ENCODE measurements at regions not wholly inside any gene's neighbourhood (a gene's known extent, or its start where the extent isn't known, plus 50 kb on each side); places are given as distances from the start of the nearest gene placed in this dataset.

DNA sequence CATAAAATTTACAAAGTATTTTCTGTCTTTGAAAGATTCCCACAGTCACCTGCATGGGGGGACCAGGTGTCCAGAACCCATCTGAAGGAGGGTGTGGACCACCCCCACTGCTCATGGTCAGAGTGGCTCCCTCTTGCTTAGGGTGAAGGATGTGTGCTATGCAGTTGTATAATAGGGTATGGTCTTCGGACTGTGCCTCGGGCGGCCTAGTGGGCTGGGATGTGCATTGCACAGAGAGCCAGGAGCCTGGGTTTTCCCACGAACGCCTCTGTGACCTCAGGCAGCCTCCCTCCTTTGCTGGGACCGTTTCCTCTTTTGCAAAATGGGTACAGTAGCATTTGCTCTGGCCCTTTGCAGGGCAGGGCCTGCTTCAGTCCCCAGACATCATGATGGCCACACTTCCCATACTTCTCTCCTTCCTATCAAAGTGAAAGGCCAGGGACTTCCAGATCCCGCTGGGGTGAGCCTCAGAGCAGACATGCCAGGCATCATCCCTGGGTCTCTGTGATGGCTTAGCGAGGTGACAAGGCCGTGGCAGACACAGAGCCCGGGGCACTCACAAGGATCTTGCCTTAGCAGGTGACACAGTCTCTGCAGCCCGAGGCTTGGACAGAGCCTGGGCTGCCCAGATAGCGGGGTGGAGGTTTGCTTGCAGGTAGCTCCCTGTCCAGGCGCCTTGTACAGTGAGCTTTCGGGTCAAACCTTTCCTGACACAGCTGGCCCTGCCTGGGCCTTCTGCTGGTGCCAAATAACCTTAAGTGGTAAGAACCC lies 59.4 kb upstream of the ZNF536 start:
- TF ChIP-seq, protein P1, sequence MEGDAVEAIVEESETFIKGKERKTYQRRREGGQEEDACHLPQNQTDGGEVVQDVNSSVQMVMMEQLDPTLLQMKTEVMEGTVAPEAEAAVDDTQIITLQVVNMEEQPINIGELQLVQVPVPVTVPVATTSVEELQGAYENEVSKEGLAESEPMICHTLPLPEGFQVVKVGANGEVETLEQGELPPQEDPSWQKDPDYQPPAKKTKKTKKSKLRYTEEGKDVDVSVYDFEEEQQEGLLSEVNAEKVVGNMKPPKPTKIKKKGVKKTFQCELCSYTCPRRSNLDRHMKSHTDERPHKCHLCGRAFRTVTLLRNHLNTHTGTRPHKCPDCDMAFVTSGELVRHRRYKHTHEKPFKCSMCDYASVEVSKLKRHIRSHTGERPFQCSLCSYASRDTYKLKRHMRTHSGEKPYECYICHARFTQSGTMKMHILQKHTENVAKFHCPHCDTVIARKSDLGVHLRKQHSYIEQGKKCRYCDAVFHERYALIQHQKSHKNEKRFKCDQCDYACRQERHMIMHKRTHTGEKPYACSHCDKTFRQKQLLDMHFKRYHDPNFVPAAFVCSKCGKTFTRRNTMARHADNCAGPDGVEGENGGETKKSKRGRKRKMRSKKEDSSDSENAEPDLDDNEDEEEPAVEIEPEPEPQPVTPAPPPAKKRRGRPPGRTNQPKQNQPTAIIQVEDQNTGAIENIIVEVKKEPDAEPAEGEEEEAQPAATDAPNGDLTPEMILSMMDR (IDR thresholded peaks at IDR 0.05; ENCODE audit: insufficient read depth, missing control alignments), result no peak
- no peak for DNase-seq (ENCODE audit: insufficient read length, low spot score)
- FAIRE-seq, result no peak

DNA sequence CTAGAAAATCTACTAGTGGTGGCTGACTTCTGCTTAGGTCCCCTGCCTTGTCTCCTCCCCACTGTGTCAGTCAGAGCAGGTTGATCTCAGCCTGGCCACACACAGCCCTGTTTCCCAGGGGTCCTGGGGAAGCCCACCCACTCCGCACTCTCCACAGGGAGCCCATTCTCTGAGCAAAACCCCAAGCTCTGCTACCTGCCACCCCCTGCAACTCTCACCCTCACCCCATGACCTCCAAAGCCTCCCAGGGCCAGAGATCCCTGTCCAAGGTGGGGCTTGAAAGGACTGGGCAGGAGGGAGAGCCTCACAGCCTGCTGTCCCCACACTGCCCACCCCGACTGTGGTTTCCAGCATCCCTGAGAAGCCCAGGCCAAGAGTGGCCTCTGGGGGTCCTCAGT lies 58.8 kb upstream of the ZNF536 start:
- TF ChIP-seq, protein P1 (IDR thresholded peaks at IDR 0.05; ENCODE audit: insufficient read depth, missing control alignments), result no peak
- FAIRE-seq (no peak), DNase-seq (ENCODE audit: insufficient read length, low spot score) (no peak)

DNA sequence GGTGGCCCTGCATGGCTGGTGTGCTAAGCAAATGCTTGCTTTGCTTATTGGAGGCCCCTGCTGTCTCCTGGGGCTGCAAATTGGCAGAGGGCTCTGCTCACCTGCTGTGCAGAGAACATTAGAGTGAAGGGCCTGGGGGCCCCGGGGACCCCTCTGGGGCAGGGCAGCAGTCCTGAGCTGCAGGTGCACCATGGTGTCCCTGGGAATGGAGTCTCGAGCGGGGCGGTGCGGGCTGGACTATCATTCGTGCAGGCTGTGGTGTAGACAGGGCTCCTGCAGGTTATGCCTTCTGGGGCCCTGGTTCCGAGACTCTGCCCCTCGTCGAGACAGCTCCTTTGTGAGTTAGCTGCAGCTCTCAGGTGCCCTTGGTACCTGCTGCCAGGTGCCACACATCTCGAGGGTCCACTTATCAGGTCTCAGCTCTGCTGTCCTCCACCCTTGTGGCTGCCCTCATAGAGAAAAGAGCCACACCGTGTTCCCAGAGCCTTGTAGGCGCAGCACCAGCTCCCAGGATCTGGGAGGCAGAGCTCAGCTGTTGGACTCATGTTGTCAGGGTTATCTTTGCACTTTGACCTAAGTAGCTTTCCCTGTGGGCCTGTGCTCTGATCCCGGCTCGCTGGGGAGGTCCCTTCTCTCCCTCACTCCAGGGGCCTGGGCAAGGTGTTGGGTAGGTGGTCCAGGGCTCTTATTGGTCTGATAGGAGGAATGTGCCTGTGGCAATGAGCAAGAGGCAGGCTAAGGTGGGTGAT lies 58.0 kb upstream of the ZNF536 start:
- TF ChIP-seq, protein P1 (IDR thresholded peaks at IDR 0.05; ENCODE audit: insufficient read depth, missing control alignments), result no peak
- FAIRE-seq, result no peak
- no peak for DNase-seq (ENCODE audit: insufficient read length, low spot score)

DNA sequence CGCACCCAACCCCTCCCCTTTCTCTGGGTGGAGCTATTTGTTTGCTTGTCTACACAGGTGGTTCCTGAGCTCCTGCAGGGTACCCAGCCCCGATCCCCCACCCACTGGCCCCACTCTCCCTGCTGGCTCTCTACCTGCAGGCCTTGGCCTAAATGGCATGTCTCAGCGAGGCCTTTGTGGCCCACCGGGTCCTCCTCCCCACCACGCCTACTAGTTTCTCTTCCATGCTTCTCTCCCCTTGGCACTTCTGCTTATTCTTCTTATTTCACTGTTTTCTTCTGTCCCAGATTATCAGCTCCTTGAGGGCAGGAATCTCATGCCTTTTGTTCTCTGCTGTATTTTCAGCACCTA lies 57.4 kb upstream of the ZNF536 start:
- FAIRE-seq (no peak), DNase-seq (ENCODE audit: insufficient read length, low spot score) (no peak)
- TF ChIP-seq, protein P1 (IDR thresholded peaks at IDR 0.05; ENCODE audit: insufficient read depth, missing control alignments), result no peak

DNA sequence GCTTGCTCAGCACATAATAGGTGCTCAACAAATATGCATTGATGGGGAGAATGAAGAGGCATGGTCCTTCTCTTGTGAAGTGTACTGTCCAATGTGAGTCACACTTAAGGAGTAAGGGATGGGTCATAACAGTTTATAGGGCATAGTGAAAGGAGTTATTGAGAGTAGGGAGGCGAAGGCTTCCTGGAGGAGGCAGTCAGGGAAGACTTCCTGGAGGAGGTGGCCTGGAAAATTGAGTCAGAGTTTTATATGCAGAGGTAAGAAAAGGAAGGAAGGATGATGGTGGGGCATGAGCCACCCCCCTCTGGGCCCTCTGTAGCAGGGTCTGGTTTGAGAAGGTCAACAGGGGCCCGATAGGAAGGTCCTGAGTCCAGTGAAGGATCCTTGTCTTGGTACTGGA lies 57.0 kb upstream of the ZNF536 start:
- FAIRE-seq (no peak), DNase-seq (ENCODE audit: insufficient read length, low spot score) (no peak)
- TF ChIP-seq, protein P1 (IDR thresholded peaks at IDR 0.05; ENCODE audit: insufficient read depth, missing control alignments), result no peak

DNA sequence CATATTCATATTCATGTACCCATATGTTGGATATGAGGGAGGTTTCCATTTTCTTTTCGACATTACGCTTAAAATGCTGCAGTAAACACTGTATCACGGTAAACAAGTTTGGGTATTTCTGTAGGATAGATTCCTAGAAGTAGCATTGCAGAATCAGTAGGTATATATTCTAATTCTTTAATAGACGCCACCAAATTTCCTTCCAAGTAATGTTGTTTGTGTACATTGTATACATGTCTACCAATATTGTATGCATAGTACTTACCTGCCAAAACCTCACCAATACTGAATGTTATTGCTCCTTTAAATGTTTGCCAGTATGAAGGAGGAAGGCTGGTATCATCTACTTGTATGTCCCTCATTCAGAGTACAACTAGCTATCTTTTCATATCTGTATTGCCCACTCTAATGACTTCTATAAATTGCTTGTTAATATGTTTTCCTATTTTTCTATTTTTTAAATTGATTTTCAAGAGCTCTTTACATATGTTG lies 56.1 kb upstream of the ZNF536 start:
- TF ChIP-seq, protein P1 (IDR thresholded peaks at IDR 0.05; ENCODE audit: insufficient read depth, missing control alignments), result no peak
- DNase-seq (ENCODE audit: insufficient read length, low spot score) (no peak), FAIRE-seq (peak; percentile 53)
